ENCODE measurements at regions not wholly inside any gene's neighbourhood (a gene's known extent, or its start where the extent isn't known, plus 50 kb on each side); places are given as distances from the start of the nearest gene placed in this dataset.

DNA sequence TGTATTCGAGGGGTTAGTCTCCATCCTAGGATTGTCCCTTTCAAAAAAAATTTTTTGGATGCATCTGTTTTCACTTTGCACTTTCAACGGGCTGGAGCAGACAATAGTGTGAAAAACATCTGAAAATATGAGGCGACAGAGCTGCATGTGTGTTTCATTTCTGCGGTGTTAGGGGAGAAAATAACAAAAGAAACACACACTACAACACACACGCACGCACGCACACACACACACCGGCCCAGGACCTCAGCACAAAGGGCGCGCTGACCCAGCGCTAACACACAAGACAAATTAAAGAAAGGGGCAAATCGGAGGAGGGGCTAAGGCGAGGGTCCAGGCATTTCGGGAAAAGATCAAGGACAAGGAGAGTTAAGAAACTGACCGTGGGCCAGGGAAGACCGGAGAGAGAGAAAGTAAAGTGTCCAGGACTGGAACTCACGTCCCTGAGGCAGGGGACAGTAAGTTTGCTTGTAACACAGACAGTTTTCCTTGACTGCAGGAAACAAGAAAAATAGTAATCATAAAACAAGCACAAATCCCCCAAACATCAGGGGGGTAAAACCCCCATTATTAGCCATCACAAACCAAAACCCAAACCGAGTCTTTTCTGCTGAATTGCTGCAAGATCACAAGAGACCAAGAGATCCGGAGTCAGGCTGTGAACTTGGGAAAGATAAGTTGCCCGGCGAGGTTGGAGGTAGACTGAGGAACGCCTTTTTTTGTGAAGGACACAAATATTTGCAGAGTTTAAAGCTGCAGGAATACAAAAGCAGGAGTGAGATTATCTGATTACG is 302.1 kb downstream of the PARP8 start:
- TF ChIP-seq, protein P1, sequence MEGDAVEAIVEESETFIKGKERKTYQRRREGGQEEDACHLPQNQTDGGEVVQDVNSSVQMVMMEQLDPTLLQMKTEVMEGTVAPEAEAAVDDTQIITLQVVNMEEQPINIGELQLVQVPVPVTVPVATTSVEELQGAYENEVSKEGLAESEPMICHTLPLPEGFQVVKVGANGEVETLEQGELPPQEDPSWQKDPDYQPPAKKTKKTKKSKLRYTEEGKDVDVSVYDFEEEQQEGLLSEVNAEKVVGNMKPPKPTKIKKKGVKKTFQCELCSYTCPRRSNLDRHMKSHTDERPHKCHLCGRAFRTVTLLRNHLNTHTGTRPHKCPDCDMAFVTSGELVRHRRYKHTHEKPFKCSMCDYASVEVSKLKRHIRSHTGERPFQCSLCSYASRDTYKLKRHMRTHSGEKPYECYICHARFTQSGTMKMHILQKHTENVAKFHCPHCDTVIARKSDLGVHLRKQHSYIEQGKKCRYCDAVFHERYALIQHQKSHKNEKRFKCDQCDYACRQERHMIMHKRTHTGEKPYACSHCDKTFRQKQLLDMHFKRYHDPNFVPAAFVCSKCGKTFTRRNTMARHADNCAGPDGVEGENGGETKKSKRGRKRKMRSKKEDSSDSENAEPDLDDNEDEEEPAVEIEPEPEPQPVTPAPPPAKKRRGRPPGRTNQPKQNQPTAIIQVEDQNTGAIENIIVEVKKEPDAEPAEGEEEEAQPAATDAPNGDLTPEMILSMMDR (IDR thresholded peaks at IDR 0.05; ENCODE audit: low read depth, low read length) = no peak
- TF ChIP-seq MYC (IDR thresholded peaks at IDR 0.05; ENCODE audit: low read depth, low read length) (no peak), POLR2A (IDR thresholded peaks at IDR 0.05; ENCODE audit: extremely low read depth, insufficient read length) (no peak)
- TF ChIP-seq, protein P2, sequence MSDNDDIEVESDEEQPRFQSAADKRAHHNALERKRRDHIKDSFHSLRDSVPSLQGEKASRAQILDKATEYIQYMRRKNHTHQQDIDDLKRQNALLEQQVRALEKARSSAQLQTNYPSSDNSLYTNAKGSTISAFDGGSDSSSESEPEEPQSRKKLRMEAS (IDR thresholded peaks at IDR 0.05; ENCODE audit: low read depth, low read length) = no peak
- DNase-seq (ENCODE audit: low read depth) = no peak
- H3K4me3 ChIP-seq (ENCODE audit: low read depth, low read length) = no peak overlapping the region

DNA sequence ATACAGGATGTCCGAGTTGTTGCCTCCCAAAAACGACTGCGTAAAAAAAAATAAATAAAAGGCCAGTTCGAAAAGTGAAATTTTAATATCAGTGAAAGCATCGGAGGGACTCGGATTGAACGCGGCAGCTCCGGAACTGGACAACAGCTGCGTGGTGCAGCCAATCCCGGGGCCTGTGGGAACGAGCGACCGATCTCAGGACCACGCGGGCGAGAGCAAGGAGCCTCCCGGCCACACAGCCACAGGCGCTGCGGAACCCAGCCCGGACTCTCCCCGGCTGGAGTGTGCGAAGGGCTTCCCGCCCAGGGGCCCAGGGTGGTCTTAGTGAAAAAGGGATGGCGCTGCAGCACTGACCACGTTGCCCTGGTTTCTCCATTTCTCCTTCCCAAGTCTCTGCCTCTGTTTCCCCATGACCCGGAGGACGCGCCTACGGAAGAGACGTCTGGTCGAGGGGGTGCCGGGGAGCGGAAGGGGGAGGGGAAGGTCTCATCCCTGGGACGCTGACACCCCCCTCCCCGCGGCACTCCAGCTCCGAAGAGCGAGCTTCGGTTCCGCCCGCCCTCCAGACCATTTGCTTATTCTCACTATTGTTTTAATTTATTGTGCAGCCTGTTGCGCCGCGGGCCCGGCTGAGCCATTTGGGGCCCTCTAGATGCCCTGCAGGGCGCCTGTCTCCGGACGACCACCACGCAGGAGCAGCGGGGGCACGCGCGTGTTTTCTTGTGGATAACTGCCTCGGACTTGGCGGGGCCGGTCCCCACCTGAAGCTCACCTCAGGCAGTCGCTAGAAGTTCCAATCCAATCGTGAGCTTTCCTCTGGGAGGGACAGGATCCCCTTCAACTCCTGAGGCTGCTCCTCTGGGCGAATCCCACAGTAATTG is 303.0 kb downstream of the PARP8 start:
- no peak overlapping the region for H3K4me3 ChIP-seq (ENCODE audit: low read depth, low read length)
- DNase-seq (ENCODE audit: low read depth) = no peak
- TF ChIP-seq, protein P2 (IDR thresholded peaks at IDR 0.05; ENCODE audit: low read depth, low read length) = no peak
- TF ChIP-seq POLR2A (IDR thresholded peaks at IDR 0.05; ENCODE audit: extremely low read depth, insufficient read length) (no peak), MYC (IDR thresholded peaks at IDR 0.05; ENCODE audit: low read depth, low read length) (no peak)

DNA sequence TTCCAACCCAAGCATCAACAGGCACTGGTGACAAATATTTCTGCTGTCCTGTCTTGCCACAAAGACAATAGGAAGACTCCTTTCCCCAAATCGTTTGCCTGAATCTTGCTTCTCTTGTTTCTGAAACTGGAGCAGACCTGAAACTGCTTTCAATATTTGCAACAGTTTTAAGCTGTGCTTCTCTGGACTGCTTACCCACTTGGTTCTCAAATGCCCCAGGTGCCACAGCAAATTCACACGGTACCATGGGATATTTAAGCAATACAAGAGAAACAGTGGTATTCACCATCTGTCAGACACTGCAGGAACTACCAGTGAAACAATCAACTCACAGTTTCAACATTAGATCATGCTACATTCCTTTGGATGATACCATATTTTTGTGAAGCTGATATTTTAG is 309.4 kb downstream of the PARP8 start:
- H3K4me3 ChIP-seq (ENCODE audit: low read depth, low read length) = no peak overlapping the region
- DNase-seq (ENCODE audit: low read depth) = no peak
- TF ChIP-seq POLR2A (IDR thresholded peaks at IDR 0.05; ENCODE audit: extremely low read depth, insufficient read length) (no peak), MYC (IDR thresholded peaks at IDR 0.05; ENCODE audit: low read depth, low read length) (no peak)
- TF ChIP-seq, protein P2 (IDR thresholded peaks at IDR 0.05; ENCODE audit: low read depth, low read length) = no peak
- TF ChIP-seq, protein P1 (IDR thresholded peaks at IDR 0.05; ENCODE audit: low read depth, low read length) = no peak

DNA sequence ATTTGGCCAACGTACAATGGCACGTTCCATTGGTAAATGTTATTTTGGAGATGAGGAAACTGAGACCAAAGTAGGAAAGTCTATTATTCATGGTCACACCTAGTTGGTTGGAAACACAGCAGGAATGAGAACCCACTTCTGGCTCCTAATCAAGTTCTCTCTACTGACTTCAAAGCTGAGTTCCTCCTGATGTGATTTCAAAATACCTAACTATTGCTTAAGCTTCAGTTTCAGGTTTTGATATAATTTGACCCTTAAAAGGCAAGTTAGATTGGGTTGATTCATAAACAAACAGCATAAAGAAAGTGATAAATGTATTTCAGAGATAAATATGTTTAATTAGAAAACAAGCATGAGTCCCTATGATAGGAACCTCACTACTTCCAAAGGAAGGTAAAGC is 312.5 kb downstream of the PARP8 start:
- DNase-seq (ENCODE audit: low read depth) = no peak
- no peak for TF ChIP-seq MYC (IDR thresholded peaks at IDR 0.05; ENCODE audit: low read depth, low read length)
- TF ChIP-seq, protein P1 (IDR thresholded peaks at IDR 0.05; ENCODE audit: low read depth, low read length) = no peak
- TF ChIP-seq, protein P2 (IDR thresholded peaks at IDR 0.05; ENCODE audit: low read depth, low read length) = no peak
- no peak for TF ChIP-seq POLR2A (IDR thresholded peaks at IDR 0.05; ENCODE audit: extremely low read depth, insufficient read length)

DNA sequence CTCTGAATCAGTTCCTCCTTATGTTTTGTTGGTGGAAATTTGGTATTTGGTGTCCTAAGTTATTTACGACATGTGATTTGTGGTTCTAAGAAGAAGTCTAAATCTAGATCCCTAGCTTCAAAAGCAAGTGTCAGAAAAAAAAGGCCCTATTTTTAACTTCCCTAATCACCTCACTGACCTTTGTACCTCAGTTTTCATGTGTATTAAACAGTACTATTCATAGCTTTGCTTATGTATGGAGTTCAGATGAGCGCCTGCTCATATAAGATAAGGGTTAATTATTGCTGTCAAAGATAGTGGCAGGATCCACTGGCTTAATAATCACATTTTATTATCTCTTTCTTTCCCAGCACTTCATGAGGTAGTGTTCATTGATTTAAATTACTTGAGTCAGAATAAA is 318.2 kb downstream of the PARP8 start:
- DNase-seq (ENCODE audit: low read depth) = no peak
- no peak overlapping the region for H3K4me3 ChIP-seq (ENCODE audit: low read depth, low read length)
- no peak for TF ChIP-seq POLR2A (IDR thresholded peaks at IDR 0.05; ENCODE audit: extremely low read depth, insufficient read length)
- TF ChIP-seq, protein P1 (IDR thresholded peaks at IDR 0.05; ENCODE audit: low read depth, low read length) = no peak

More for the DNA sequence above, 312.5 kb downstream of the PARP8 start:
- no peak overlapping the region for H3K4me3 ChIP-seq (ENCODE audit: low read depth, low read length)

Data from NB4 (cell line).